AG04449 (cell line): ENCODE measurements at regions not wholly inside any gene's neighbourhood (a gene's known extent, or its start where the extent isn't known, plus 50 kb on each side); places are given as distances from the start of the nearest gene placed in this dataset.

Source experiments
- CTCF ChIA-PET: fragments of 350-600 bp; formaldehyde crosslinking; extraction: SDS; loops from one replicate; lab custom pipeline; 2021; ENCODE audit warnings: antibody characterized with exemption; lab: Yijun Ruan, JAX
- POLR2A ChIA-PET: fragments of 400-600, 350-600 bp; formaldehyde crosslinking; extraction: SDS; loops from one replicate; lab custom pipeline; 2020; ENCODE audit warnings: antibody characterized with exemption, inconsistent platforms; lab: Yijun Ruan, JAX
- DNase-seq: peaks from one replicate; pipeline ENCODE4 v3.0.0-alpha.2; 2010; ENCODE audit warnings: low read depth, low spot score
- H3K4me3 ChIP-seq: 2 replicates; pipeline ENCODE4 v1.5.1; 2011; ENCODE audit warnings: low read depth, mild to moderate bottlenecking, control low read depth, low read length
- CTCF ChIP-seq: IDR thresholded peaks from one replicate; pipeline ENCODE4 v1.5.1; 2011; ENCODE audit warnings: mild to moderate bottlenecking, moderate library complexity, low read length, control low read depth, inconsistent platforms; ENCODE audit not compliant: insufficient read depth; ENCODE audit errors: missing control alignments

GRCh38 chr5:154107010-154107409, 68.2 kb downstream of the MFAP3 start:
- CTCF ChIA-PET = interaction anchor here (0.9 to 1.4 kb wide), 2 partner anchors 34 to 300 kb away, joined by 3 read pairs; no protein-coding TSS in a partner anchor

DNA sequence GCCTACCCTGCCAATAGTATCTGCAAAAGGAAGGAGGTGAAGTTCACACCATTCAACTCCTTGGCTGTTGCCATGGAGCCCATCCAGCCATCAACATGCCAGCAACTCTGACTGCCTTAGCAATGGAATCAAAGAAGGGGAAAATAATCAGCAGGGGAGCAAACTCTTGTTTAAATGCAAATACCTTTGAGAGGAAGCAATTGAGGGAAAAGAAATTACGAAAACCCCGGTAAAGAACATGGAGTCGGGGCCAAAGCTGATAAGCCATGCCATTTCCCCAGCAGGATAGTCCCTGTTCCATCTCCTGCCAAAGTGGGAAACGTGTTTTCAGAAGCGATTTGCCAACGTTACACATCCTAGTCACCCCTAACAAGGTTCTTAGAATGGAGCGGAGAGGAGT, 69.0 kb downstream of the MFAP3 start:
- ChIA-PET CTCF (interaction anchor here (0.9 to 1.4 kb wide), 2 partner anchors 35 to 300 kb away, joined by 3 read pairs; no protein-coding TSS in a partner anchor), POLR2A (no interaction called here)
- no peak overlapping the region for H3K4me3 ChIP-seq
- TF ChIP-seq CTCF = no peak
- DNase-seq = no peak

More at GRCh38 chr5:154107010-154107409, 68.2 kb downstream of the MFAP3 start:
- TF ChIP-seq CTCF = no peak
- no peak overlapping the region for H3K4me3 ChIP-seq
- POLR2A ChIA-PET = no interaction called here
- DNase-seq = no peak

GRCh38 chr5:154109416-154110106, 70.8 kb downstream of the MFAP3 start:
- DNase-seq = no peak
- ChIA-PET CTCF (no interaction called here), POLR2A (no interaction called here)
- no peak overlapping the region for H3K4me3 ChIP-seq
- no peak for TF ChIP-seq CTCF

DNA sequence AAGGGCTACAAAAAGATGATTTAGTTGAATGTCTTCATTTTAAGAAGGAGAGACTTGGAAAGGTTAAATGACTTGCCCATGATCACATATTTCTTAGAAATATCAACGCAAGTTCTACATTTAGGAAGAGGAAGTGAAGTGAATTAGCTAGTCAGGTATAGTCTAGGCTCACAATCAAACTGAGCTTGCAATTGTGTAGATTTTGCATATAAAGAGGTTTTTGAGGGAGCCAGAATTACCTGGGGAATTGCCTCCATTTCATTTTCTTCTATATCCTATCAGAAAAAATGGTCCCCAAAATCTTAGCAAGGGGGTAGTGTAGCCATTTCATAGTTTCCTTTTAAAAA, 71.3 kb downstream of the MFAP3 start:
- no peak overlapping the region for H3K4me3 ChIP-seq
- DNase-seq = no peak
- ChIA-PET POLR2A (no interaction called here), CTCF (no interaction called here)
- TF ChIP-seq CTCF = no peak

GRCh38 chr5:154110716-154111115, 71.9 kb downstream of the MFAP3 start:
- ChIA-PET POLR2A (no interaction called here), CTCF (interaction anchor here (2.2 kb wide), 1 partner anchor 70 kb away, joined by 6 read pairs; no protein-coding TSS in a partner anchor)
- no peak for TF ChIP-seq CTCF
- DNase-seq = no peak
- no peak overlapping the region for H3K4me3 ChIP-seq

GRCh38 chr5:154111214-154111613, 72.4 kb downstream of the MFAP3 start:
- ChIA-PET POLR2A (no interaction called here), CTCF (interaction anchor here (1.7 to 2.2 kb wide), 2 partner anchors 39 to 70 kb away, joined by 6 read pairs; no protein-coding TSS in a partner anchor)
- TF ChIP-seq CTCF = no peak
- no peak for DNase-seq
- no peak overlapping the region for H3K4me3 ChIP-seq
